Activated T-helper 1 cell treated with anti-CD3 and anti-CD28 coated beads, Interleukin-12 subunit alpha, Interleukin-12 subunit beta, Interleukin-2, Interleukin-4 antibody, amounts not matched to agents 30 ng/mL and 10 ng/mL and 1 ng/mL, durations not matched to agents 14 hours and 24 hours and 36 hours (primary cell): ENCODE measurements at regions not wholly inside any gene's neighbourhood (a gene's known extent, or its start where the extent isn't known, plus 50 kb on each side); places are given as distances from the start of the nearest gene placed in this dataset.
"Not testable (repeated sequence)": the region's sequence is repeated elsewhere in the genome, so short reads cannot be mapped to it uniquely, and the experiment has no call there.

Experiments
- DNase-seq: peaks from one replicate; pipeline ENCODE4 v3.0.0; 2021; ENCODE audit warnings: low spot score
- H3K27ac Mint-ChIP-seq: one replicate; pipeline ENCODE4 v1.8.0; 2021; ENCODE audit warnings: mild to moderate bottlenecking, mixed read lengths
- H3K27me3 Mint-ChIP-seq: one replicate; pipeline ENCODE4 v1.8.0; 2022; ENCODE audit warnings: mild to moderate bottlenecking, moderate library complexity, mixed read lengths; ENCODE audit not compliant: insufficient read depth
- H3K36me3 Mint-ChIP-seq: one replicate; pipeline ENCODE4 v1.8.0; 2021; ENCODE audit warnings: low read depth, mixed read lengths
- H3K4me1 Mint-ChIP-seq: one replicate; pipeline ENCODE4 v1.8.0; 2021; ENCODE audit warnings: low read depth, mixed read lengths
- H3K4me3 Mint-ChIP-seq: one replicate; pipeline ENCODE4 v1.8.0; 2021; ENCODE audit warnings: mild to moderate bottlenecking, moderate library complexity, mixed read lengths
- H3K9me3 Mint-ChIP-seq: one replicate; pipeline ENCODE4 v1.8.0; 2021; ENCODE audit warnings: mixed read lengths
- intact Hi-C: fragments of 100-400 bp; cut with micrococcal nuclease; formaldehyde crosslinking; loops from one replicate; pipeline ENCODE4 v1.15.1; 2024

GRCh38 chr12:25395227-25395626 lies 144.5 kb upstream of the KRAS start:
- H3K36me3 Mint-ChIP-seq: peaks cover 2% of the 10 kb centered on the region

GRCh38 chr12:25394775-25395174 lies 144.0 kb upstream of the KRAS start:
- H3K27me3 Mint-ChIP-seq: peaks cover 16% of the 10 kb centered on the region
- H3K4me1 Mint-ChIP-seq, H3K4me3 Mint-ChIP-seq, intact Hi-C loops, H3K36me3 Mint-ChIP-seq, H3K27ac Mint-ChIP-seq, H3K9me3 Mint-ChIP-seq, DNase-seq: not testable (repeated sequence)

More at GRCh38 chr12:25395227-25395626, 144.5 kb upstream of the KRAS start:
- Mint-ChIP-seq H3K4me3 (no peak overlapping the region), H3K4me1 (no peaks in the 10 kb centered on the region), H3K9me3 (peaks cover 8% of the 10 kb centered on the region), H3K27me3 (peaks cover 16% of the 10 kb centered on the region), H3K27ac (no peak overlapping the region)
- DNase-seq: no peak
- intact Hi-C loops: no loop called here

DNA sequence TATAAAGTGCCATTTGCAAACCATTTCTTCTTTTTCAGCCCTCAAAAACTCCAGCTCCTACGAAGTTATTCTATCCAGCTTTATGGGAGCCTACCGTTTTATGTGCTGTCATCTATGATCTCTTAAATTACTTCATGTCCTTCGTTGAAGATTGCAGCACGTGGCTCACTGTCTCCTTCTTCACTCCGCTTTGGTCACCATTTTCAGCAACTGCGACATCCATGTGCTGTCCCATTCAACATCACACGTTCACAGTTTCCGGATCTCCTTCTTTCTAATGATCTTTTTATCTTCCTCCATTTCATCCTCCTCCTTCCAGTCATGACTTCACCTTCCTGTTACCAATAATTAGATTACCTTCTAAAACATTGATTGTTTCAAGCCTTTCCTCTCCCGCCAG lies 143.3 kb upstream of the KRAS start:
- H3K27ac Mint-ChIP-seq: no peak overlapping the region
- H3K36me3 Mint-ChIP-seq: no peaks in the 10 kb centered on the region
- peaks cover 16% of the 10 kb centered on the region for H3K27me3 Mint-ChIP-seq
- H3K4me3 Mint-ChIP-seq: no peak overlapping the region
- intact Hi-C loops: no loop called here
- H3K4me1 Mint-ChIP-seq: peaks cover under 1% of the 10 kb centered on the region
- H3K9me3 Mint-ChIP-seq: peaks cover 2% of the 10 kb centered on the region
- DNase-seq: no peak

DNA sequence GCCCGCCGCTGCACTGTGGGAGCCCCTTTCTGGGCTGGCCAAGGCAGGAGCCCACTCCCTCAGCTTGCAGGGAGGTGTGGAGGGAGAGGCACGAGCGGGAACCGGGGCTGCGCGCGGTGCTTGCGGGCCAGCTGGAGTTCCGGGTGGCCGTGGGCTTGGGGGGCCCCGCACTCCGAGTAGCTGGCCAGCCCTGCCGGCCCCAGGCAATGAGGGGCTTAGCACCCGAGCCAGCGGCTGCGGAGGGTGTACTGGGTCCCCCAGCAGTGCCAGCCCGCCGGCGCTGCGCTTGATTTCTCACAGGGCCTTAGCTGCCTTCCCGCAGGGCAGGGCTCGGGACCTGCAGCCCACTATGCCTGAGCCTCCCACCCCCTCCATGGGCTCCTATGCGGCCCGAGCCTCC lies 140.6 kb upstream of the KRAS start:
- H3K27ac Mint-ChIP-seq, H3K4me3 Mint-ChIP-seq, H3K36me3 Mint-ChIP-seq, DNase-seq, H3K9me3 Mint-ChIP-seq, intact Hi-C loops: not testable (repeated sequence)
- H3K27me3 Mint-ChIP-seq: peaks cover 12% of the 10 kb centered on the region
- peaks cover 27% of the 10 kb centered on the region for H3K4me1 Mint-ChIP-seq

DNA sequence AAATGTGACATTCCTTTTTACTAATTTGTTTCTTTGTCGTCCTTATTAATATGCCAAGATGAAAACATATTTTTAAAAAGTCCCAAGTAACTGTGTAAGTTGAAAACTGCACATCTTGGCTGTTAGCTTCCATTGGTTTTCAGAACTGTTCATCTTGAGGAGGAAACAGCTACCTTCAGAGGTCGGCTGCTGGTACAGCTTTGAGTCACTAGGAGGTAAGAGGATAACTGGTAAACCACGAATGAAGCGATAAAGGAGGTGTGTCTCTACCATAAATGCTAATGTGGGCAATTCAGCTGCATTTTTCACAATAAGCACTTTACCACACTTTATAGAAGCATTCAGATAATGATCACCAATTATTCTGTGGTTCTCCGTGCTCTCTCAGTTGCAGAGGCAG lies 137.5 kb upstream of the KRAS start:
- DNase-seq: peak; percentile 64
- intact Hi-C loops: loop anchor here (1.0 to 2.0 kb wide), 4 partner anchors 201 to 641 kb away; a partner anchor contains a TSS
- Mint-ChIP-seq H3K27me3 (peaks cover 7% of the 10 kb centered on the region), H3K4me3 (peak overlapping the region; percentile 50), H3K27ac (peak overlapping the region; percentile 59), H3K4me1 (peaks cover 53% of the 10 kb centered on the region), H3K9me3 (peaks cover 2% of the 10 kb centered on the region), H3K36me3 (peaks cover 7% of the 10 kb centered on the region)

- Mint-ChIP-seq H3K36me3 (peaks cover 7% of the 10 kb centered on the region), H3K27ac (peak overlapping the region; percentile 59), H3K27me3 (peaks cover 3% of the 10 kb centered on the region), H3K4me1 (peaks cover 58% of the 10 kb centered on the region), H3K4me3 (peak overlapping the region; percentile 89), H3K9me3 (peaks cover 2% of the 10 kb centered on the region)
- intact Hi-C loops: loop anchor here (1.0 to 2.0 kb wide), 8 partner anchors 137 to 642 kb away; partner anchors contain the start of genes DNAI7, ETFRF1 and KRAS
- no peak for DNase-seq
These were observed 137.0 kb upstream of the KRAS start for GRCh38 chr12:25387732-25388050.

DNA sequence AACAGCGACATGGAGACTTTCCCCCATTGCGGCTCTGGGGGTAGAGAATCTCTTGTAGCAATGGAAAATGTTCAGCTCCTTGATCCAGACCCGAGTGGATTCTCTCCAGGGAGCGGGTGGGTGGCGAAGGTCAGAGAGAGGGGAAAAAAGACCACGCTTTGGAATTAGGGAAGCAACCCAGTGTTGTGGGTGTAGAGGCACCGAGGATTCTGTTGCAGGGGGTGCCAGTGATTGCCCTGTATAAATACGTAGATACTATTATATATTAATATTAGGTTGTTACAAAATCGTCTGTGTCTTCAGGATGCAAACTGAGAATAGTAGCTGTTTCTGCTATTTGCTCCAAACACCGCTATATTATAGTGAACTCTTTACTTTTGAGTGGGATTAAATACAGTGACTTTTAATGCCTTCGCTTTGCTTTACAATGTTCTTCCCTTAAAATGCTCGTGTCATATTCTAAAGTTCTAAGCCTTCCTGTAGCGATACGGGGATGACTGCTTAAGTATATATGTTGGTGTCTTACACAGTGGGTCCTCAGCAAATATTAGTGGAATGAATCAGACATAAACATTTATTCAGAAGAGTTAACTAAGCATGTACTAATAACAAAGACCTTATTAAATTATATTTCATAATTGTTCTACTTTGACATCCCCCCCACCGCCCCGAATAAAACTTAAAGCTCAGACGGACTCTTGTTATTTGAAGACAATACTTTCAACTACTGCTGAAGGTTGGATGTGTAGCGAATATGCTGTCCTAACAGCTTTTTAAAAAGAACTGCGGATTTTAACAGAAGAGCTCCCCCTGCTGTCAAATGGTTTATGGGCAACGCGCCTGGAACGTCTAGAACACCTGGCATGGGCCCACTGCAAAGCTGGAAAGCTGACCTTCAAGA lies 136.4 kb upstream of the KRAS start:
- Mint-ChIP-seq H3K4me1 (peaks cover 64% of the 10 kb centered on the region), H3K27me3 (peaks cover 2% of the 10 kb centered on the region), H3K4me3 (peak overlapping the region; percentile 89), H3K36me3 (peaks cover 9% of the 10 kb centered on the region), H3K9me3 (peaks cover 2% of the 10 kb centered on the region), H3K27ac (peak overlapping the region; percentile 98)
- DNase-seq: peak; percentile 73
- intact Hi-C loops: loop anchor here (1.0 kb wide), 4 partner anchors 137 to 192 kb away; partner anchors contain the start of genes DNAI7, ETFRF1 and KRAS

DNA sequence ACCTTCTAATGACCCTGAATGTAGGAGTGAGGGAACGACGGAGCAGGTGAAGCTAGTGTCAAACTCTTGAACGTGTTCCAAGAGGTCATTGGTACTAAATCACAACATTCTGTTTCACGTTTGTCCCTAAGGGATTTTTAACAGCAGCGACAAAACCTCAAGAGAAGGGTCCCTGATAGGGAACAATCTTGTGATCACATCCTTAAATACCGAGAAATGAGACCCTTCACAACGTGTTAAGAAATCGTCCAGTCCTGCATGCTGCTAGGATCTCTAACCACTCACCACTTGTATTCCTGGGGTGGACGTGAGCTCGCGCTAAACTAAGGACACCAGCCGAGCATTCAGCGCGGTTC lies 134.1 kb upstream of the KRAS start:
- H3K27me3 Mint-ChIP-seq: no peaks in the 10 kb centered on the region
- H3K9me3 Mint-ChIP-seq: peaks cover 2% of the 10 kb centered on the region
- H3K4me1 Mint-ChIP-seq: peaks cover 73% of the 10 kb centered on the region
- peaks cover 9% of the 10 kb centered on the region for H3K36me3 Mint-ChIP-seq
- intact Hi-C loops: no loop called here
- H3K27ac Mint-ChIP-seq: peak overlapping the region; percentile 98
- DNase-seq: no peak
- H3K4me3 Mint-ChIP-seq: peak overlapping the region; percentile 89

DNA sequence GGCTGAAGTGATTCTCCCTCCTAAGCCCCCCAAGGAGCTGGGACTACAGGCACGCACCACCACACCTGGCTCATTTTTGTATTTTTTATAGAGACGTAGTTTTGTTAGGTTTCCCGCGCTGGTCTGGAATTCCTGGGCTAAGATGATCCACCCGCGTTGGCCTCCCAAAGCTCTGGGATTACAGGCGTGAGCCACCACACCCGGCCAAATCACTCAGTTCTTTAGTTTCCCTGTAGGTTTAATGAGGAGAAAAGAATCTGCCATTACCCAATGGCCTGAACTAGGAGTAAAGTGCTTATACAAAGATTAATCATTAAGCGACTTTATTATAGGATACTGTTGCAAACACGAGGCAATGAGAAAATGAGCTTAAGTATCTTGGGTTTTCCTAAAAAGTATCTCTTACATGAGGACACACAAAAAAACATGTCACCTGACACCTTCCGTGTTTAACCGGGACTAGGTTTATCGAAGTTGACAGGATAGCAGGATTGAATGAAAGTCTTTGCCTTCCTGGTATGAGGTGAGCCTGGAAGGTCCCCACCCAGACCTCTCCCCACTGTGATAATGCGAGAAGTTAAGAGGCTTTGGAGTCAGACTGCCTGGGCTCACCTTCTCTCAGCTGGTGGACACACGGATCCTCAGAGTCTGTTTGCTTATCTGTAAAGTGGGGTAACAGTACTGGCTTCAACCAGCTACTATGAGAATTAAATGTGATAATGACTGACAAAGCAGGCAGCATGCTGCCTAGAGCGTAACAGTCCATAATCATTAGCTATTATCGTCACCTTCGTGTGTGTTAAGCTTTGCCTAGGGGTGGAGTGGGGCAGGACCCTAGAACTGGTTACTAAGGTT lies 133.5 kb upstream of the KRAS start:
- H3K27ac Mint-ChIP-seq: peak overlapping the region; percentile 73
- H3K9me3 Mint-ChIP-seq: no peaks in the 10 kb centered on the region
- DNase-seq: no peak
- peaks cover 9% of the 10 kb centered on the region for H3K36me3 Mint-ChIP-seq
- H3K4me3 Mint-ChIP-seq: peak overlapping the region; percentile 89
- H3K4me1 Mint-ChIP-seq: peaks cover 76% of the 10 kb centered on the region
- H3K27me3 Mint-ChIP-seq: no peaks in the 10 kb centered on the region
- intact Hi-C loops: no loop called here

DNA sequence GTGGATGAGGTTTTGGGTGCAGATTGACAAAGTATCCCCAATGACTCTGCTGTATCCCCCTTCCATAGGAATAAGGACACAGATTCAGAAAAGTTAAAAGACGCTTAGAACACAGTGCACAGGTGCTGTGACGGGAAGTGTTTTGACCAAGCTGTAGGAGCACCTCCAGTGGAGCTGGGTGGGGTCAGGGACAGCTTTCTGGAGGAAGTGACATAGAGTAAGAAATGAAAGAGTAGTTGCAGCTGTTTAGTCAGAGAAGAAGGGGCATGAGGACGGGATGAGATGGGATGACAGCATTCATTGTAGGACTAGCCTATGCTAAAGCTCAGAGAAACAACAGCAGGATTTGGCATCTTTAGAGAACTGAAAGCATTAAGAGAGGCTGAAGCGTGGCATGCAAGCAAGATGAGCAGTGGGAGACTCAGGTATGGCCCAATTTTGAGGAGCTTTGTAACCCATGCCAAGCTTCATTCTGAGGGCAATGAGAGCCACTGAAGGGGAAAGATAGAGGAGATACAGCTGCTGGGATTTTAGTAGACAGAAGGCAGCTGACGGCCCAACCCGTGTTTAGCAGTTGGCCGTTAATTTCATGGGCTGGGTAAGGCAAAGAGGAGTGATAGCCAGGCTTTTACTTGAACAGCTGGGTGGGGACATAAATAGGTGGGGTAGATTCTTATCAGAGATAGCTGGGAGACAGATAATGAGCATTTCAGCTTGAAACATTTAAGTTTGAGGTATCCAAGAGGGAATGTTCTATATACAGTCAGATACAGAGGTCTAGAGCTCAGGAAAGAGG lies 131.8 kb upstream of the KRAS start:
- H3K27ac Mint-ChIP-seq: peak overlapping the region; percentile 83
- H3K4me1 Mint-ChIP-seq: peaks cover 79% of the 10 kb centered on the region
- DNase-seq: no peak
- H3K27me3 Mint-ChIP-seq: no peaks in the 10 kb centered on the region
- no peaks in the 10 kb centered on the region for H3K9me3 Mint-ChIP-seq
- intact Hi-C loops: no loop called here
- H3K4me3 Mint-ChIP-seq: peak overlapping the region; percentile 81
- H3K36me3 Mint-ChIP-seq: peaks cover 9% of the 10 kb centered on the region

GRCh38 chr12:25377469-25378177 lies 126.9 kb upstream of the KRAS start:
- no peaks in the 10 kb centered on the region for H3K27me3 Mint-ChIP-seq

DNA sequence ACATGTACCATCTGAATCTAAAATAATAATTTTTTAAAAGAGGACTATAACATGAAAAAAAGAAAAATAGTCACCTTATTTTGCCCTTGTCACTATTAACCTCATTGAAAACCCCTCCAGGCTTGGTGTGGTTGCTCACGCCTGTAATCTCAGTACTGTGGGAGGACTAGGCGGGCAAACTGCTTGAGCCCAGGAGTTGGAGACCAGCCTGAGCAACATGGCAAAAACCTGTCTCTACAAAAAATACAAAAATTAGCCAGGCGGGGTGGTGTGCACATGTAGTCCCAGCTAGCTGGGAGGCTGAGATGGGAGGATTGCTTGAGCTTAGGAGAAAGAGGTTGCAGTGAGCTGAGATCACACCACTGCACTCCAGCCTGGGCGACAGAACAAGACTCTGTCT lies 126.3 kb upstream of the KRAS start:
- Mint-ChIP-seq H3K4me3 (peak overlapping the region; percentile 46), H3K36me3 (peaks cover 8% of the 10 kb centered on the region), H3K27me3 (no peaks in the 10 kb centered on the region), H3K9me3 (no peaks in the 10 kb centered on the region), H3K4me1 (peaks cover 75% of the 10 kb centered on the region), H3K27ac (peak overlapping the region; percentile 93)
- DNase-seq: no peak
- intact Hi-C loops: loop anchor here (1.0 to 2.0 kb wide), 3 partner anchors 12 to 57 kb away; no protein-coding TSS in a partner anchor

More at GRCh38 chr12:25377469-25378177, 126.9 kb upstream of the KRAS start:
- Mint-ChIP-seq H3K4me3 (peak overlapping the region; percentile 46), H3K27ac (peak overlapping the region; percentile 93), H3K9me3 (no peaks in the 10 kb centered on the region), H3K4me1 (peaks cover 78% of the 10 kb centered on the region), H3K36me3 (peaks cover 10% of the 10 kb centered on the region)
- intact Hi-C loops: loop anchor here (1.0 to 2.0 kb wide), 3 partner anchors 12 to 57 kb away; no protein-coding TSS in a partner anchor
- DNase-seq: peak; percentile 37
